ENCODE measurements at regions not wholly inside any gene's neighbourhood (a gene's known extent, or its start where the extent isn't known, plus 50 kb on each side); places are given as distances from the start of the nearest gene placed in this dataset.

GRCh38 chr13:73664851-73665250 lies 469.4 kb downstream of the KLF12 start:
- H3K4me2 ChIP-seq (replicated peaks; ENCODE audit: extremely low read depth, low read length, poor library complexity, severe bottlenecking) = no peak overlapping the region
- Mint-ChIP-seq H3K36me3 (no peaks in the 10 kb centered on the region), H3K4me3 (no peak overlapping the region), H3K27me3 (ENCODE audit: low read depth in 3 of 3) (peaks cover 0 to 3% (median 2%) of the 10 kb centered on the region in 3 donors), H3K27ac (no peak overlapping the region), H3K9me3 (peaks cover 8 to 25% (median 16%) of the 10 kb centered on the region in 7 donors), H3K4me1 (no peaks in the 10 kb centered on the region)
- intact Hi-C loops (cut with micrococcal nuclease) = no loop called here
- no peaks in the 10 kb centered on the region for H3K79me2 ChIP-seq (ENCODE audit: insufficient read depth, low read length)
- no peak for DNase-seq
- H3K36me3 ChIP-seq (replicated peaks in 1 of 2; ENCODE audit: control insufficient read depth in 1 of 2, insufficient read depth in 2 of 2, low read length in 2 of 2) = no peaks in the 10 kb centered on the region
- no peak overlapping the region for H3K4me3 ChIP-seq (replicated peaks in 1 of 3; ENCODE audit: low read depth in 2 of 3, low read length in 3 of 3)
- H3K27me3 ChIP-seq (ENCODE audit: control insufficient read depth in 2 of 2, insufficient read depth in 2 of 2, low read length in 2 of 2) = no peaks in the 10 kb centered on the region
- H3K9me3 ChIP-seq (replicated peaks in 1 of 2; ENCODE audit: control insufficient read depth in 1 of 2, insufficient read depth in 1 of 2, low read length in 2 of 2) = peaks cover 10 to 18% of the 10 kb centered on the region in 2 donors
- TF ChIP-seq CTCF (IDR thresholded peaks at IDR 0.05) = no peak
- H3K27ac ChIP-seq (ENCODE audit: low read depth in 1 of 2, low read length in 2 of 2) = no peak overlapping the region
- H4K20me1 ChIP-seq (ENCODE audit: insufficient read depth, low read length) = no peaks in the 10 kb centered on the region
- no peaks in the 10 kb centered on the region for H3K4me1 ChIP-seq (ENCODE audit: control insufficient read depth in 1 of 2, insufficient read depth in 2 of 2, low read length in 2 of 2)
- no CpG with 5 or more reads among the region's 4 CpGs for WGBS (ENCODE audit: insufficient coverage)
- no peak overlapping the region for H3K9ac ChIP-seq (ENCODE audit: insufficient read depth, low read length, poor library complexity, severe bottlenecking)
- H2AFZ ChIP-seq (ENCODE audit: insufficient read depth, low read depth, low read length, poor library complexity, severe bottlenecking) = no peak overlapping the region

- Mint-ChIP-seq H3K27me3 (ENCODE audit: low read depth in 3 of 3) (peaks cover 0 to 3% (median 2%) of the 10 kb centered on the region in 3 donors), H3K4me1 (no peaks in the 10 kb centered on the region), H3K9me3 (peaks cover 13 to 28% (median 16%) of the 10 kb centered on the region in 7 donors), H3K27ac (no peak overlapping the region), H3K36me3 (no peaks in the 10 kb centered on the region), H3K4me3 (no peak overlapping the region)
- H3K9me3 ChIP-seq (replicated peaks in 1 of 2; ENCODE audit: control insufficient read depth in 1 of 2, insufficient read depth in 1 of 2, low read length in 2 of 2) = peaks cover 10 to 18% of the 10 kb centered on the region in 2 donors
- H3K27me3 ChIP-seq (ENCODE audit: control insufficient read depth in 2 of 2, insufficient read depth in 2 of 2, low read length in 2 of 2) = no peaks in the 10 kb centered on the region
- no peaks in the 10 kb centered on the region for H3K4me1 ChIP-seq (ENCODE audit: control insufficient read depth in 1 of 2, insufficient read depth in 2 of 2, low read length in 2 of 2)
- H2AFZ ChIP-seq (ENCODE audit: insufficient read depth, low read depth, low read length, poor library complexity, severe bottlenecking) = no peak overlapping the region
- no peak overlapping the region for H3K9ac ChIP-seq (ENCODE audit: insufficient read depth, low read length, poor library complexity, severe bottlenecking)
- no peak overlapping the region for H3K4me3 ChIP-seq (replicated peaks in 1 of 3; ENCODE audit: low read depth in 2 of 3, low read length in 3 of 3)
- no peak overlapping the region for H3K4me2 ChIP-seq (replicated peaks; ENCODE audit: extremely low read depth, low read length, poor library complexity, severe bottlenecking)
- intact Hi-C loops (cut with micrococcal nuclease) = no loop called here
- no peaks in the 10 kb centered on the region for H3K36me3 ChIP-seq (replicated peaks in 1 of 2; ENCODE audit: control insufficient read depth in 1 of 2, insufficient read depth in 2 of 2, low read length in 2 of 2)
- H3K27ac ChIP-seq (ENCODE audit: low read depth in 1 of 2, low read length in 2 of 2) = no peak overlapping the region
- H3K79me2 ChIP-seq (ENCODE audit: insufficient read depth, low read length) = no peaks in the 10 kb centered on the region
- WGBS (ENCODE audit: insufficient coverage) = no CpG with 5 or more reads among the region's 8 CpGs
- TF ChIP-seq CTCF (IDR thresholded peaks at IDR 0.05) = no peak
- no peaks in the 10 kb centered on the region for H4K20me1 ChIP-seq (ENCODE audit: insufficient read depth, low read length)
- no peak for DNase-seq
These were observed 471.4 kb downstream of the KLF12 start for GRCh38 chr13:73662833-73663232.

Data from CD14-positive monocyte (primary cell).